HG02938 (cell line): ENCODE measurements at regions not wholly inside any gene's neighbourhood (a gene's known extent, or its start where the extent isn't known, plus 50 kb on each side); places are given as distances from the start of the nearest gene placed in this dataset.

Experiments
- ATAC-seq: cut with Tn5 transposase; IDR thresholded peaks from one replicate; pipeline ENCODE4 v1.9.1; 2021; ENCODE audit warnings: mild to moderate bottlenecking, moderate library complexity; ENCODE audit not compliant: unreplicated experiment

DNA sequence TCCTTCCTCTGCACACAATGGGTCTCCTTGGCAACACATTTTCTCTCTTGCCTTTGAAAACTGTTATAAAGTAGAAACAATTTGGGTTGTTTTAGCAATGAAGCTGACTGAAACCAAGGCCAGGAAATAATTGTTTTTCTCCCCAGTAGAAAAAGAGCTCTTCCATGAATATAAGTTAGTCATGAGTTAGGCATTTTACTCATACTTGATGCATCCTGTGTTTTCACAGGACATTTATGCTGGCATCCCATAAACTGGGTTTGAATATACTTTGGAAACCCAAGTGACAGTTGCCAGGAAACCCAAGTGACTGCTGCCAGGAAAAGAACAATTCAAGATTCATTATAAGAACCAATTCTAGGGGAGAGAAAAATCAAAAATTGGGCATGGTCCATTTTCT is 128.6 kb upstream of the NPY2R start:
- no peak for ATAC-seq

DNA sequence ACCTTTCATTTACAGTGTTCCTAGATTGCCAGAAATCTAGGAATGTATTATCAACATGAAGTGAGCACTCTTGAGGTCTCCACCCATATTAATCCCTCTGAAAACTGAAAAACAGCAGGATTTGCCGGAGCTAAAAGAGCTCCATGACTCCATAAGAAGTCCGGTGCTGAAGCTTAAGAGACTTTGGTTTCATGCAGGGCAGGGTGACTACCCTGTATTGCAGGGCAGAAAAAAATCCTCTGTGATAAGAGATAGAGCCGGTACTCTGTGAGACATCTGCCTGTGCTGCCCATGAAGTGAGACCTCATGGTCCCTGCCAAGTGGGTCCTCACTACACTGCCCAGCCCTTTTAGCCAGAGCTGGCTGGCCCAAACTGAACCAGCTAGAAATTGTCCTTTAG is 127.2 kb upstream of the NPY2R start:
- ATAC-seq: no peak

DNA sequence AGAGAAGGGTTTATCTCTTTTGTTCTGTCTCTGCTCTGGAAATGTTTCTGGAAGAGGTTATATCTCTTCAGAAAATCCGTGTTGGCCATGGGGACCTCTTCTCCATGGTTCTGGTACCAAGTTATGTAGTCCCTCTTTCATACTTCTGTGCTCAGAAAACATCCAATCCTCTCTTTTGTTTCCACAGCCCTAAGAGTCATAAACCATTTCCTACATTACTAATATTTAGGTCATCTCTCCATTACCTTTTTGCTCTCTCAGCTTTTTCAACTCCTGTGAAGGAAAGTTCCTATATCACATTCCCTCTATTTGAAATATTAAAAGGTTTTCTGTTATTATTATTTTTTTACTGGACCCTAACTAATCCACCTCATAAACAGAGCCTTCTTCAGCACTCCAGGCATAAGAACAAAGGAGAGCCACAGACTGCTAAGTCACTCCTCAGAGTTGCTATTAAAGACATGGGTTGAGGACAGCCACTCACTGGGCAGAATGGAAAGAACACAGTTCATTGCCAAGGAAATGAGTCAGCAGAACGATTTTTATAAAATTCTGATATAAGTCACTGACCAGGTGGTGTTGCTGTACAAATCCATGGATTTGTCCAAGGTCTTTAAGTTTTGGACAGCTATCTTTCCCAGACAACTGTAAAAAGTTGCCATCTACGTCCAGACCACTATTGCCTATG is 122.4 kb upstream of the NPY2R start:
- ATAC-seq: no peak

DNA sequence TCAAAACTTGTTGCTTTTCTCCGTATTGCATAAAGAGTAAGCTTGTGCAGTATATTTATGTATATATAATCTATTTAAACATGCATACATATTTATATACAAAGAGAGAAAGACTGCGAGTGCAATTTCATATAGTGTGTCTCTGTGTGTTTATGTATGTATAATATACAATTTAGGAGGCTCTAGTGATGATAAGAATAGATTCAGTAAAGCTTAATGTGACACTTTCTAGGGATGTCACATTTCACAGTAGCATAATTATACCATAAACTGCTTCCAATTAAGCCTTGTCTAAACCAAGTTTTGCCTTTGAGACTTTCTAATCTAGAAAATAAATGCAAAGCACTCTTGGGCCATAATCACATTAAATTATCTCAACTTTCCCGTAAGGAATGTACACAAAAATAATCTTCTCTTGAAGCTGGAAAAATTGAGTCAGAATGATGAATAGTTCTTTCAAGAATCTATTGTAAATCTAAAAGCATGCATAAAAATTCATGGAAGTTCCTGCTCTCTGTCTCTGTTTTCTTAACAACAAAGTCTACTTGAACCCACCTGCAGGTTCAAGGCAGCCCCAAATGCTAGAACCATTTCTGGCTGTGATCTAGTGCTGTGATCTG is 114.1 kb upstream of the NPY2R start:
- no peak for ATAC-seq

DNA sequence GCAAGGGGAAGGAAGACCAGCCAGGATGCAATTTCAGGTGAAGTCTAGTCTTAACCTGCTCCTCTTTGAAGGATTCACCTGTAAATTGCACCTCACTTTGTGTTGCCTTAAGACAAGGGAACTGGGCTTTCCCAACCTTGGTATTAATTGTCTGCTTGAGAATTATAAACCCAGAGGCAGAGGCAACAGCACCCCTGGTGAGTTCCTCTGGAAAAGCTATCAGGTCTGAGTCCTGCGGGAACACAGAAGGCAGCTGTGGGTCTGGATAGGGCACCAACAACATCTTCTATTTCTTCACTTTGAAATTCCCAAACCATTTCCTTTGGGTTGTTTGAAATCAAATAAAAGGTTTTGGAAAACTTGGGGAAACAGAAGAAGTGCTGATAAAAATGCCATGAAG is 109.2 kb upstream of the NPY2R start:
- ATAC-seq: no peak

DNA sequence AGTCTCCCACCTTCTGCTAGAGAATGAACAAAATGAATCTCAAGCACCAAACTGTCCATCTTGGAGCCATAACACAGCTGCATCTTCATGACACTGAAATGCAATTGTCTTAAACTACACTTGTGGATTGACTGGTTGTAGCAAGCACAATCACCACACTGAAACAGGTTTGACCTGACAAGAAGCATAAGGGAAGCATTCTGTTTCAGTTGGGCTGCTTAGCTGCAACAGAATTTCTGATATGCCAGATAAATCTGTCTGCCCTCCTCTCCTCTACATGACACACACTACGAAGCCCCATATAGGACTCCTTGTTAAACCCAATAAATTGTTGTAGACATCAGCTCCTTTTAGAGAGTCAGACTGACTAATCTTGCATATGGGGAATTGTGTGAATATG is 101.8 kb upstream of the NPY2R start:
- ATAC-seq: no peak

DNA sequence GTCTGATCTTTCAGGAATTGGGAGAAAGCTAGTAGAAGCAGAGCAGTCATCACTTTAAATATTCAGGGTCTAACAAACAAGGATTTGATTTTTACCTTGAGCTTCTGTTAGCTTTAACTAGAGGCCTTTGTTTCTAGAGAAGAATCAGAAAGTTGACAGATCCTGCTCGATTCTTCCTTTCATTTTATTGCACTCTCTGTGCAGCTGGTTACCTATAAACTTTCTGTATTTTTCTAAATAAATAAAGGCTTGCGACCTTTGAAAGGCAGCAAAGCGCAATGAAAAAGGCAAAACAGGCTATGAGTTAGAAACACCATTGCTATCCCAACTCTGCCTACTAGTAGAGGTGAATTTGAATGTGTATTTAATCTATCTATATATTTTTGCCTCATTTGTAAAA is 101.4 kb upstream of the NPY2R start:
- ATAC-seq: no peak

DNA sequence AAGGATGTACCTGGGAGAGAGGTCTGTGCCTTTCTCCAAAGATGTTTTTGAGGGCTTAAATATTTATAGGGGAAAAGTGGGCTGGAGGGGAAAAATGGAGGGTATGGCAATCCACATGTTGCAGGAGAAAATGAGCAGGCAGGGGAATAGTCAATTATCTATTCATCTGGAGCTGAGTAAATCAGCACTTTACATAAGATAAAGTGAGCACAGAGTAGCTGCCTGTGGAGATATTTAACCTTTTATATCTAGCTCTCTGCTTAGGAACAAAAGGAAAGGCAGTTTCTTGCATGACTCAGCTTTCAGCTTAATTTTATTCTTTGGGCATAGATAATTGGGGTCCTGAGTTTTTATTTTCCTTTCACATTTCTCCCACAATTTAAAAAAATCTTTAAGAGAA is 93.6 kb upstream of the NPY2R start:
- no peak for ATAC-seq

DNA sequence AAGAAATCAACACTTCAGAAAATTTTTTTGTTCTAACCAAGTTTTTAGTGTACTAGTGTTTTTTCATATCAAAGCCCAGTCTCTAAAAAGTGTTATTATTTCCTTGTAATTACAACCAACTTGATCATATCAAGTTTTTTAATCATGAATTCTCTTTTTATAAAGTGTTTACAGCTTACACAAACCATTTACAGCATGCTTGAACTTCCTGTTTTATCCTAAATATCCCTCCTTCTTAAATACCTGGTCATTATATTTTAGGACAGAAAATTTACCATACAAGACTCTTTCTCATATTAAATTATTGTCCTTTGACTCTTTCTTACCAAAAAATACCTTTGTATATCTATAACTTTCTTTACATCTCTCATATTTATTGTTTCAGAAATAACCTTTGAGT is 89.4 kb upstream of the NPY2R start:
- ATAC-seq: no peak

DNA sequence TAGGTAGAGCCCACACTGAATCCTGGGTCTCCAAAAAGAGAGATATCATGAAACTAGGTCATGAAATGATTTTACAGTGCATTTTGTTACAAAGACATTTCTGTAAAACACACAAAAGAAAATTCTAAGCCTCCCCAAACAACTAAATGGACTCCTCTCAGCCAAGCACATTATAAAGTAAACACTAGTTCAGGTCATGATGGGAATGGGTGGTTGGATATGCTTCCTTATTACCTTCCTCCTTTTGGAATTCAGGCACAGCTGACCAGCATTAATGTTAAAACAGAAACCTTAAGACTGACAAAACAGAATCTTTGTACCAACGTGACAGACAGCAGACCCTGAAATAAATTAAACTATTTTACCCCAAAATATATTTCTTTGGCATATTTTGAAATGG is 87.9 kb upstream of the NPY2R start:
- no peak for ATAC-seq

DNA sequence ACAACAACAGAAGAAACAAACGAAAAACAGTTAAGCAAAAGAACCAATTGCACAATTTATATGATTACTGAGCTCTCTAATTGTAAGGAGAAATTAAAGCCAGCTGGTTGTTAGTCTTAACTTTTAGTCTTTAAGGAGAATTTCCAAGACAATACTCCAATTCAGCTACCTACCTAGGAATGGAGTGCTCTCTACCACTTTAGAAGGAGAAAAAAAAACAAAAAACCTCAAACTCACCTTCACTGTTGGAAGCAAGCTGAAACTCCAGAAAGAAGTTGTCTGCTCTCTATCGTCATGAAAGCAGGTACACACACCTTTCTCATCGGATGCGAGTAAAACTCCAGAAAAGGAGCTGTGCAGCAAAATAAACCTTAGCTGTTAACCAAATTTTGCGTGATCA is 86.1 kb upstream of the NPY2R start:
- ATAC-seq: no peak

DNA sequence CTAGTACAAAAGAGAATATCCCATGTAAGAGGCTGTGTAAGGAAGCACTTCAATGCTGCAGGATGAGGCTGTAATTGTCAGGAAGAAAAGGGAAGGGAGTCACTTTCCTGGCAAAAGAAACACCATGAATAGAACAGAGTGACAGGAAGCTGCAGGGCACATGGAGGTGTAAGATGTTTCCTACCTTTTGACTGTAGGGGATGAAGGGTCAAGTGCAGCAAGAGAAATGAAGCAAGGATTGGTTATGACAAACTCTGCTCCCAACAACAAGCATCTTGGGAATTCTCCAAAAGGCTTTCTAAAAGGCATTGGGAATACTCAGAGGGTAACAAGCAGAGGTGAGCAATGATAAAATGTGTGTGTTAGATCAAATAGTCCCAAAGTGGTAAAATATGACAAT is 74.3 kb upstream of the NPY2R start:
- ATAC-seq: no peak

DNA sequence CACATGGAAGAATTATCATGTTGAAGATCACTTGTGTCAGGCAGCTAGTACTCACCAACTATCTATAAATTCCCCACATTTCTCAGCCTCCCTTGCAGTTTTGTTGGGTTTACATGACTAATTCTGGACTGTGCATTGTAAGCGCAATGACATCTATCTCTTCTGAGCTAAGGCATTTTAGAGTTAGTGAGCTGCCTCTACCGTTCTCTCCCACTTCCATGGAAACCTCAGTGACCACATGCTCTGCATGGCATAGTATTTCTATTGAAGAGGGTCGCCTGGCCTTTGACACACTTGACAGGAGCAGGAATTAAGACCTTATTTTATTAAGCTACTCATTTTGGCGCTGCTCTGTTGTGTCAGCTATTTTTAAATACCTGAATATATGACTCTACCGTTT is 67.5 kb upstream of the NPY2R start:
- no peak for ATAC-seq

DNA sequence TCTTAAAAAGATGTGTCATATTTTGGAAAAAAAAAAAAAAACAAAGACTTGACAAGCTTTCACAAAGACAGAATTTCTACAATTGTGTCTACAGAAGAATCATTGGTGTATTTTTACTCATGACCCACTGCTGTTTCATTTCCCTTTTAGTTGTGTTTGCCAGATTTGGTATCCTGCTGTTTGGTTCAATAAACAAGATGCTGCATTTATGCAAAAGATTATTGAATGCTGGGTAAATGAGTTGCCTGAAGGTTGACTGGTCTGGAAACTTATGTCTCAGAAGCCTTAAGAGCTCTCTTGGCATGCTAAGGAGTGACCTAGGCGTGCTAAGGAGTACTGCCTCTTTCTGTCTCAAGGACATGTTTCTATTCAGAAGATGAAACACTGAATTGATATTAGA is 64.9 kb upstream of the NPY2R start:
- ATAC-seq: no peak
